ENCODE measurements at regions not wholly inside any gene's neighbourhood (a gene's known extent, or its start where the extent isn't known, plus 50 kb on each side); places are given as distances from the start of the nearest gene placed in this dataset.

GRCh38 chr16:73610605-73611156, 562.8 kb upstream of the ZFHX3 start:
- TF ChIP-seq CTCF (IDR thresholded peaks at IDR 0.05) (no peak), POLR2A (IDR thresholded peaks at IDR 0.05) (no peak)
